SK-N-MC (cell line): ENCODE measurements at regions not wholly inside any gene's neighbourhood (a gene's known extent, or its start where the extent isn't known, plus 50 kb on each side); places are given as distances from the start of the nearest gene placed in this dataset.

Source experiments
- EZH2 ChIP-seq: fragments of 200-600 bp; sonication (generic); IDR thresholded peaks from one replicate; pipeline ENCODE4 v1.6.1; 2017; ENCODE audit warnings: antibody characterized with exemption
- FOXP2 ChIP-seq: optimal IDR thresholded peaks from 2 replicates; pipeline ENCODE3; 2011; ENCODE audit warnings: mild to moderate bottlenecking, moderate library complexity; ENCODE audit not compliant: insufficient read depth; ENCODE audit errors: extremely low read length, control extremely low read depth
- POLR2AphosphoS5 ChIP-seq: IDR thresholded peaks from 2 replicates; pipeline ENCODE4 v1.6.1; 2012; ENCODE audit warnings: mild to moderate bottlenecking, low read depth, low read length, borderline replicate concordance

- no peak for TF ChIP-seq EZH2
- no peak for TF ChIP-seq POLR2AphosphoS5
- no peak for TF ChIP-seq FOXP2
These were observed 280.7 kb upstream of the PLXNA2 start for GRCh38 chr1:208524925-208525324.
